HG03558 (cell line): ENCODE measurements at regions not wholly inside any gene's neighbourhood (a gene's known extent, or its start where the extent isn't known, plus 50 kb on each side); places are given as distances from the start of the nearest gene placed in this dataset.
"Not testable (repeated sequence)": the region's sequence is repeated elsewhere in the genome, so short reads cannot be mapped to it uniquely, and the experiment has no call there.

ENCODE experiments used
- ATAC-seq: cut with Tn5 transposase; IDR thresholded peaks from one replicate; pipeline ENCODE4 v1.9.1; 2021; ENCODE audit warnings: moderate number of reproducible peaks; ENCODE audit not compliant: unreplicated experiment; ENCODE audit errors: extremely low read depth

DNA sequence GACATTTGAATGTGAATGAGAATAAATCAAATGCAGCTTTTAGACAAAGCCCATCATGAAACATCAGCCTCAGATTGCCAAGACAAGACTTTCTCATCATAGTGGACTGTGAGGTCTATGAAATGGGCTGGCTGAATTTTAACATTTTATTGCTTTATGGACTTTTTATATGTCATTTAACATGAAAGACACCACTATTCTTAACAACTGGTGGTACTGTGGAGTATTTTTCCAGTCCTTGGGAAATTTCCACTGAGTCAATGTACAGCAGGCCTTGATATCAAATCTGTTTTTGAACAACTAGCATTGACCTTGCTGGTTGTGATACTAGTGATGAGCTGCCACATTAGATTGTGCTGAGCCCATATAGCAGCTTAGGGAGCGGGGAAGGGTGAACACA lies 326.6 kb upstream of the CITED2 start:
- ATAC-seq: no peak

DNA sequence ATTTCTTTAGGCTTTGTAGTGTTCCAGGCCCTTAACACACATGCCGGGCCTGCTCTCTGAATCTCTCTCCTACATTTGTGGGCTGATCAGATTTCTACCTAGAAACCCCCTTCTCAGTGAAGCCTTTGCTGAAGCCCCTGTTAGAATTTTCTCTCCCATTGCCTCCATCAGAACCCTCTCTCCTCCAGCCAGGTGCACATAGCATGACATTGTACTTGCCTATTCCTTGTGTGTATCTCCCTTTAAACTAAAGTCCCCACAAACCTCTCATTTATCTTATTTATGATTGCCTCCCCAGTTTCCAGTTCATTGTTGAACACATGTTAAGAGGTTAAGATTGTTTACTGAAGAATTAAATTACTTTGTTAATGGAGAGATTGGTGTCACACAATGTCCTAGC lies 325.5 kb upstream of the CITED2 start:
- ATAC-seq: no peak

DNA sequence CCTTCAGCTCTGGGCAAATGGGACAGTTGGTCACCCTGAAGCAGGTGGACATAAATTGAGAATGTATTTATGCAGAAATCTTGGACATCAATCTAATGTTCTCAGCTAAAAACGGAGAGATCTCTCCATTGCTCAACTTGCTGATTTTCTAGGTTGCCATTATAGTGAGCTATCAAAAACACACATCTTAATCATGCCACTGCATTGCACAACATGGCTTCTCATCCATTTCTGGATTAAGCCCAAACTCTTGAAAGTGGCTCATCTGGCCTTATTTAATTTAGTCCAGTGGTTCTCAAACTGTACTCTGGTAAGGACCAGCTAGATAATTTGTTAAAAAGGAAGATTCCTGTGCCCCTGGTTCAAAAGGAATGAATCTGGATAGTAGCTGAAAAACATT lies 324.9 kb upstream of the CITED2 start:
- no peak for ATAC-seq

DNA sequence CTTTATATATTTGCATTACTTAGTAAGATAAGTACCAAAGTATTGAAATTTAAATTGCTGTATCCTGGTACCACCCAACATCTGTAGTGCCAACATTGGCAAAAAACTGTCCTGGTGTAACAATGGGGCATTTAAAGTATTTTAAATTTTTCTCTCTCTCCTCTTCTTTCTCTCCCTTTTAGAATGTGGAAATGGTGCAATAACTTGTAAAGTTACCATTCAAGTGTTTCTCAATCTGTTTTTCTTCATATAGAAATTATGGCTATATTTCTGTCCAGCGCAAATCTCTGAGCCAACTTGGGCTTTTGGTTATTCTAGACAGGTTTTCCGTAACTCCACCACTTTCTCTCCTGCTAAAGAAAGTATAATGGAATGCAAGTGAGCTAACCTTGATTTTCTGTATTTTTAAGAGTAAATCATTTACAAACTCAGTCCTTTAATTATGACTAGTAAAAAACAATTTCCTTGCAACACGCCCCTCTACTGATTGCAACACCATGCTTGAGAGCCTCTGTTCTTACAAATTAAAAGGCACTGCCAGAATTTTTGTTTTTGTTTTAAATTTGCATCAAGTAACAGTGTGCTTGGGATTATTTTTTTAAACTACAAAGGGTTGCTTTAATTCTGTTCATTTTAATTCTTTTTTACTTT lies 324.2 kb upstream of the CITED2 start:
- ATAC-seq: no peak

DNA sequence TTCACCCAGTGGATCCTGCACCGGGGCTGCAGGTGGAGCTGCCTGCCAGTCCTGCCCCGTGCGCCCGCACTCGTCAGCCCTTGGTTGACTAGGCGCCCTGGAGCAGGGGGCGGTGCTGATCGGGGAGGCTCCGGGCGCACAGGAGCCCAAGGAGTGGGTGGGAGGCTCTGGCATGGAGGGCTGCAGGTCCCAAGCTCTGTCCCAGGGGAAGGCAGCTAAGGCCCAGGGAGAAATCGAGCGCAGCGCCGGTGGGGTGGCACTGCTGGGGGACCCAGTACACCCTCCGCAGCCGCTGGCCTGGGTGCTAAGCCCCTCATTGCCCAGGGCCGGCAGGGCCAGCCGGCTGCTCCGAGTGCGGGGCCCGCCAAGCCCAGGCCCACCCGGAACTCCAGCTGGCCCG lies 323.4 kb upstream of the CITED2 start:
- ATAC-seq: not testable (repeated sequence)

DNA sequence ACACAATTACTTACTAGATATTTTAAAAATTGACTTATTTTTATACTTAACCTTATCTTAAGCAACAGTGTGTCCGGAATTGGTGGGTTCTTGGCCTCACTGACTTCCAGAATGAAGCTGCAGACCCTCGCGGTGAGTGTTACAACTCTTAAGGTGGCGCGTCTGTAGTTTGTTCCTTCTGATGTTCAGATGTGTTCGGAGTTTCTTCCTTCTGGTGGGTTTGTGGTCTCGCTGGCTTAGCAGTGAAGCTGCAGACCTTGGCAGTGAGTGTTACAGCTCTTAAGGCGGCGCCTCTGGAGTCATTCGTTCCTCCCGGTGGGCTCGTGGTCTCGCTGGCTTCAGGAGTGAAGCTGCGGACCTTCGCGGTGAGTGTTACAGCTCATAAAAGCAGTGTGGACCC lies 322.5 kb upstream of the CITED2 start:
- ATAC-seq: not testable (repeated sequence)

DNA sequence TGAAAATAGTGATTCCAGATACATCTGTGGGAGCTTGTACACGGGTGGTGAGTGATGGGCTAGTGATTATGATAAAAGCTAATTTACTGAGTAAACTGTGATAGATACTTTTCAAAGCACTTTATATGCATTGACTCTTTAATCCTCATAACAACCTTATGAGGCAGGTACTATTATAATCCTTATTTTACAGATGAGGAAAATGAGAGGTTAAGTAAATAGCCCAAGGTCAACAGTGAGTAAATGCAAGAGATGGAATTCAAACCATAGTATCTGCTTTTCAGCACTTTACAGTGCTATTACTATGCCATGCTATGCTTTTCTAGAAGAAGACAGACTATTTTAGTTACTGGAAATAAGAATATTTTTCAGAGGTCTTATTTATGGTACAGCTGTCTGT lies 320.9 kb upstream of the CITED2 start:
- ATAC-seq: no peak

DNA sequence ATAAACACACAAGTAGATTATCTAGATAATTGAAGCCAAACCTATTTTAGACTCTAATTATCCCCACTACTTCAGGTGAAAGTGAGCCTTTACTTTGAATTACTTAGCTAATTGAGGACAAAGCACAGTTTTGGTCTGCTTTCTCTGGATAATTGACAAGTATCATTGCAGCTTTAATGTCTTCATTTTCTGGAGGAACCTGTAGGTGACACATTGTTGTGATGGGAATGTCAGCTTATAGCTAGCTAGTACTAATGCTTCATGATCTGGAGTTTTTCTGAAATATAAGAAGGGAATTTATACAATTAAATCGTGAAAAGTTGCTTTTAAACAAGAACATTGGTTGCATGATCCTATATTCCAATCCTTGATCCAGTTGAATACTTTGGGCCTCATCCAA lies 319.3 kb upstream of the CITED2 start:
- ATAC-seq: no peak

DNA sequence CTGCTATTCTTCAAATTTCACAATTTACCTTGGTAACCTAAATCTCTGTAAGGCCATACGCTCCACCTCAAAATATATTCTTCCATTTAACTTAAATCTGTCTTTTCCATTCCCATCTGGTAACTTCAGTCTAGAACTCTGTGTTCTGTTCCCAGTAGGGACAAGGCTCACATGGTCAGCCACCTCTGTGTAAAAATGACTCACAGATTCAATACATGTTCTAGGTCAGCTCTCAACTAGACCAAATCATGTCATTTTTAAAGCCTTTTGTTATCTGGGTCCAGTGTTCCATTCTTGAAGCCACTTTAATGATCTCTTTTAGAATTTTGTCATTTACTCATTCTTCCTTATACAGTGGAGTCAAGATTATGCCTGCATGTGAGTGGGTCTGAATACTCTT lies 315.6 kb upstream of the CITED2 start:
- ATAC-seq: no peak

DNA sequence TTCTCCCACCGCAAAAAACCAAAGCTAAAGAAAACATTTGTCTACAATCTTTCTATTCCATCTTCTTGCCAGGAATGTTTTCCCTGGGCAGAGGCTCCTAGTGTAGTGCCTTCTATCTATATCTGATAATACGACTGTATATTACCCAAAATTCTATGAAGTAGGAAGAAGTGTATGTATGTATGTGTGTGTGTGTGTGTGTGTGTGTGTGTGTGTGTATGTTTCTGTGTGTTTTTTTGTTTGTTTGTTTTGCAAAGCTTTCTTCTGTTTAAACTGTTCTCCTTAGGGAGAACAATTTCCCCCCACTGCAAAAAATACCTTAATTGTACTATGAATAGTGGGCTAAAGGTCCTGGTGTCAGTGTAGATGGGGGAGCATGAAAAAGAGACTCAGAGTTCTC lies 312.6 kb upstream of the CITED2 start:
- no peak for ATAC-seq

DNA sequence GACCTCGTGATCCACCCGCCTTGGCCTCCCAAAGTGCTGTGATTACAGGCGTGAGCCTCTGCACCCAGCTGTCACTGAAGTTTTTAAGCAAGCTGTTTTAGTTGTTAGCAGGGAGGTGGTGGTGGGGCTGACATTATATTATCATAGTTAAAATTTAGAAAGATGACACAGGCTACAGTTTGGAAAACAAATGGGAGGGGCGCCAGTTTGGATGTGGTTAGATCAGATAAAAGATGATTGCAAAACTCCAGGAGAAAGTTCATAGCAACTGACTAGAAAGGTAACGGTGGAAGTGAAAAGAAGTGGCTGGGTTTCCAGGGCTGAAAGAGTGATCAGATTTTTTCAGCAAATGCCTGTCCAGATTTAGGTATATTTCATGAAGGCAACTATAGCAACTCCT lies 311.9 kb upstream of the CITED2 start:
- no peak for ATAC-seq

DNA sequence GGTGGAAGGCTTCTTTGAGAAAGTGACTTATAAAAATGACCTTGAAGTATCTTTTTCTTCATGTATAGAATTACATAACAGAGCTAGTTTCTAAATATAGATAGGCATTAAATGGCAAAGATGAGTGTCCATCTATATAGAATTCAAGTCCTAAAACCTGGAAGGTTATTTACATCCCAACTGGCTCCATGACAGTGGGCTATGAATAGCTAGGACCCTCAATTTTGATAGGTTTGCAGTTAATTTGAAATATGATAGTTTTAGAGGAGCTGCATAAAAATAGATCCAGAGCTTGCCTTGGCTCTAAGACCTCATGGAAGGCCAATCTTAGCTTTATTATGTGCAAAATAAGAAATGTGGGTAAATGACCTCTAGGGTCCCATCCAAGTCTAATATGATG lies 310.6 kb upstream of the CITED2 start:
- ATAC-seq: no peak

DNA sequence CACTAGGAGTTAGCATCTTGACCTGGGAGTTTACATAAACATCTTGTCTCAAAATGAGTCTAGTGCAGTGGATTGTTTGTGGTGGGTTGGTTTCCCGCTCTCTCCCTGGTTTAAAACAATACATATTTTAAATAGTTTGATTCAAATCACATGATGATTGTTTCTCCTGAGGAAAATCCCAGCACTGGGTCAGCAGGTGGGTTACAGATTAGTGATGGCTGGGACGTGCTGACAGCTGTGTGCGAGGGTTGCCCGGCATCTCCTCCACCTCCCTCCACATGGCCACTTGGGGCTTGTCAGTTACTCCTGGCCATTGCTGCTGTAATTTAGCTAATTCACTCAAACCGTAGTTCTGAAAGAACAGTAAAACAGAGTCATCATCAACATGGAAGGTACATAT lies 306.4 kb upstream of the CITED2 start:
- ATAC-seq: no peak

DNA sequence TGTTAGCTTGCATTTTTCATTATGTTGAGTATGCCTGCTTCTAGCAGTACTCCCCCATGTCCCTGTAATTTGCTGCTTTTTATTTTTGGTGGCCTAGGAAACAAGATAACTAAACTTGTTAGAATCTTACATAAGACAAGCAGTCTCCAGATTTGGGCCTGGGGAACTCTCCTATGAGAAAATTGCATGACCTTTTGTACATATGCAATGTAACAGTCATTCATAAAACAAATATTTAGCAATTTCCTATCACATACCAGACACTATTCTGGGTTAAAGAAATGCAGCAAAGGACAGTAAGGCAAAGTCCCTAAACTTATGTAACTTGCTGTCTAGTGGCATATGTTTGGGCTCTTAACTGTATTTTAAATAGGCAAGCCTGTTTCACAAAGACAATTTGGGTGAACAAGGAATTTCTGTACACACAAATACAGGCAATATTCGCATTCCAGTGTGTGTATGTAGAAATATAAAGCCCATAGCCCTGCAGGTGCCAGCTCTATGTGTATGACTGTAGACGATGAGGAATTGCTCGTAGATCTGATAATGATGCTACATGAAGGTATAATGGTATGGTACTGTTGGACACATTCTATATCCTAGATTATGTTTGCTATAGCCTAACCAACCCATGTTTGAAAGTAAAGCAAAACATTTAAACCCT lies 305.2 kb upstream of the CITED2 start:
- no peak for ATAC-seq

DNA sequence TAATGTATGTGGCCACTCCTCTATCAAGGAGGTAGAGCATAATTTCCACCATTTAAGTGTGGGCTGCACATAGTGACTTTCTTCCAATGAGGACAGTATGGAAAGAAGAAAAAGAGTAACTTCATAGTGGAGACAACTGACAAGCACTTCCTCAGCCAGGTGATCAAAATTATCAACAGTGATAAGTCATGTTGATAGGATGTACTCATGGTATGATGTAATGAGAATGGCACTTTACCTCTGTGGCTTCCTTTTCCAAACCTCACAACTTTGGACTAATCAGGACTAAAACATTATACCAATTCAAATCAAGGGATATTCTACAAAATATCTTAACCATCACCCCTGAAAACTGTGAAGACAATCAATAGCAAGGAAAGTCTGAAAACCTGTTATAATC lies 302.3 kb upstream of the CITED2 start:
- no peak for ATAC-seq

DNA sequence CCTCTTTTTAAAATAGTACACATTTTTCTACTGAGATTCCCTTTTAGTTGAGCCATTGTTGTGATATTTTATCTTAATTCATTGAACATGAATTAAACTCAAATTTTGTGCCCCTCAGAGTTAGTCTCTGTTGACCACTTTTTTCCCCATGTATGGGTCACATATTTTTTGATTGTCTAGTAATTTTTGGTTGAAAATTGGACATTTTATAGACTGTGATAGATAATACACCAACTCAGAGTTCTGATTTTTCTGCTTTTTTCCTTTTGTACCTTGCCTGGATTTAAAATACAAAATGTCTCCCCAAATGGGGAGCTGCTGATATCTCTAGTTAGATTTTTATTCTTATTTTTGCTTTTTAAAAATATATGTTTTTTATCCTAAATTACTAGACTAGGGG lies 291.8 kb upstream of the CITED2 start:
- no peak for ATAC-seq

DNA sequence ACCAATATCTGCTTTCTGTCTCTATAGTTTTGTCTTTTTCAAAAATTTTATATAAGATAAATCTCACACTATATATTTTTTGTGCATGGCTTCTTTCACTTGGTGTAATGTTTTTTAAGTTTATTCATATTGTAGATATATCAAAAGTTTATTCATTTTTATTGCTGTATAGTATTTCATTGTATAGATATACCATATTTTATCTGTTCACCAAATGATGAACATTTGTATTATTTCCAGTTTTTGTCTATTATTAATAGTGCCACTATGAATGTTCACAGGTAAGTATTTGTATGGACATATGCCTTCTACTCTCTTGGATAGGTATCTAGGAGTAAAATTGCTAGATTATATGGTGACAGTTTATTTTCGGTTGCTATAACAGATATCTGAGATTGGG lies 289.5 kb upstream of the CITED2 start:
- no peak for ATAC-seq

DNA sequence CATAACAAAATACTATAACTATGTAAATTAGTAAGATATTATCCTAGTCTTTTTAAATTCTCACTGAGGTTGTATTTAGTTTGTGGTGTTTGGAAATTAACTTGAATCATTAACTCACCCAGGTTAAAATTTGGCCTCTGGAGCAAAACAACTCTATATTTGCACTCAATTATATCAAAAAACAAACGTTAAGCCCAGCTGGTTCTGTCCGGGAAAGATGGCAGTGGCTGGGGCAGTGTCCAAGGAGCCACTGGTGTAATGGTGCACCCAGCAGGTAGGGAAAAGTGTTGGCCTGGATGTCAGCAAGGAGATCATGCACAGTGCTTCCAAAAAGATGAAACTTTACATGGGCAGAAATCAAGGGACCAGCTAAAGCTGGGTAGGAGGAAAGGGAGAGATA lies 285.3 kb upstream of the CITED2 start:
- ATAC-seq: no peak

DNA sequence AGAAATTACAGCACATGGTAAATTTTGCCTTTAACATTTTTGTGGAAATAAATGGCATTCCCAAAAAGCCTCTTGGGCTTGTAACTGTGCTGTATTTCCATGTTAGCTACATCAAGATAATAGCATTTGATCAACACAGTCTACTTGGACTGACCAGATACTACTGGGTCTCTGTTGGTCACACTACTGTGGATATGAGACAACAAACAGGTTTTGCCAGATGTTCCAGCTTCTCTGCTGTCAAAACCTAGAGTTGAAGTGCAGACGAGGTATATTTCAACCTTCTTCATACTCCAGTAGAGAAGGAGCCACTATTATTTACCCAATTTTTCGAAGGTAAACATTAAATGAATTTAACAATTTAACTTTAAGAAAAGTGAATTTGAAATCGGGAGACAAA lies 284.7 kb upstream of the CITED2 start:
- no peak for ATAC-seq

DNA sequence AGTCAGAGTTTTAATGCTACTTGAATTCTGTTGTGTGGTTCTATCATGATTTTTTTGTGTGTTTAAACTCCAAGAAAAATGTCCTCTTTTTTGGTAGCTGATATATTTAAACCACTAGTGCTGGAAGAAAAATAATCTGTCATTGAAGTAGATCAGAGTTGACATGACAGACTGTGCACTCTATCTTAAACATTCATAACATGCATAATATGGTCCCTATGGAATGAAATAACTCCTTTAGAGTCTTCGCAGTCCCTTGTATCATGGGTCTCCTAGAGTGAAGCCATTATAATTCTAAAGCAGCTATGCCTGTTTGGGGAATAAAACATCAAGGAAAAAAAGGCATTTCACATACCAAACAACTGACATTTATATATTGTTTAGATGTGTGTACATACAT lies 282.7 kb upstream of the CITED2 start:
- ATAC-seq: no peak

DNA sequence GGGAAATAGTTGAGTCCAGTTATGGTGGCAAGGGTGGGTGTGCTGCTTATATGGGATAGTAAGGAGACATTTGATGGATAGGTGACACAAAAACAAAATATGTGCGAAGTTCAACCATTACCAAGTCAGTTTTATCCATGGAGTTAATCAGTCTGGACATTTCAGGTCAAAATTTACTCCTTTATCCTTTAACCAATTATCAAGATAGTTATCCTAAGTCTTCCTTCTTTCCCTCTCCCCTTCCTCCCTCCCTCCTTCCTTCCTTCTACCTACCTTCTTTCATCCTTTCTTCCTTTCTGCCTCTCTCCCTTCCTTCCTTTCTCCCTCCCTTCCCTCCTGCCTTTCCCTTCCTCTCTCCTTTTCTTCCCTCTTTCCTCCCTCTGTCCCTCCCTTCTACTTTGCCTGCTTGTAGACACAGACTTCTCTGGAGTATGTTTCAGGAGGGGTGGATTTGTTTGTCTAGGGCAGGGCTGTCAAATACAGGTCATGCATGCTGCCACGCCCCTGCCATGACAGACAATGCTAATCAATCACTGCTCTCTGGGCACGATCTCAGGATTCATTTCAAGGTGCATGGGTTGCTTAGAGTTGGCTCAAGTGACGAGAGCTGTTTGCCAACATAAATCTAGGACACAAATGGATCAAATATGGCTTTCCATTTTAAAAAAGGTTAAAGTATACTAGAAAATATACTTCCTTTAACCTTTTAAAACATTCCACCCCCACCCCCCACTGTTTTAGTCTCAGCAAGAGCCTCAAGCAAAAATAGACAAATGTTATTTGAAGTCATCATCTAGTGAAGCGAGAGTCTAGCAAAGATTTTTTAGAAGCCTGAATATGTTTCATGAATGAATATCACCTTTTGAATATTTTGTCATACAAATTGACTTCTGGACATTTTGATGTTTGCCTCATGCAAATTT lies 281.6 kb upstream of the CITED2 start:
- no peak for ATAC-seq
